H1 (cell line): ENCODE measurements at regions not wholly inside any gene's neighbourhood (a gene's known extent, or its start where the extent isn't known, plus 50 kb on each side); places are given as distances from the start of the nearest gene placed in this dataset.

Experiments
- CBX5 ChIP-seq: fragments of 300-800, 300-1000 bp; sonication (generic); IDR thresholded peaks from 2 replicates; pipeline ENCODE4 v1.7.1; 2016; ENCODE audit warnings: antibody characterized with exemption, low read length, low read depth
- CHD2 ChIP-seq: IDR thresholded peaks from 2 replicates; pipeline ENCODE4 v1.6.1; 2012; ENCODE audit warnings: low read length, improper control_type of control experiment
- CREB1 ChIP-seq: IDR thresholded peaks from 2 replicates; pipeline ENCODE4 v1.6.1; 2012; ENCODE audit warnings: inconsistent platforms
- POU5F1 ChIP-seq: IDR thresholded peaks from 2 replicates; pipeline ENCODE4 v1.6.1; 2011; ENCODE audit warnings: low read depth, mild to moderate bottlenecking, low read length, moderate library complexity
- RFX5 ChIP-seq: IDR thresholded peaks from 2 replicates; pipeline ENCODE4 v1.6.1; 2011; ENCODE audit warnings: low read depth, low read length, improper control_type of control experiment, borderline replicate concordance

DNA sequence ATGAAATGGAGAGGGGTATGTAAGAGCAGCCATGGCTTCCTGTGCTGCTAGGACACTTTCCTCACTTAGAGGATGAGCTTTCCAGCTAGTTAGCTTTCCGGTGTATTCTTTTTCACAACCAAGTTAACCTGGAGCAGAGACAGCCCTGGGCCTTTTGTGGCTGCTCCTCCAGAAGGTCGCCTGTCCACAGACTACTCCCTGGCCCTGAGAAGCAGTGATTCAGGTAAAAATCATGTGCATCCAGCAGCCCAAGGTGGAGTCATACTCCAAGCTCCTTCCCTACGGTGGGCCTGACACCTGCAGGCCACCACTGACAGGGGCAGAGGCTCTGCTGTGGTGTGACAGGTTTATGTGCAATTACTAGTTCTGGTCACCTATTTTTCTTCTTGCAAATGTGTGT is 187.2 kb downstream of the ANKRD30B start (continued):
- TF ChIP-seq CBX5 (no peak), CREB1 (no peak), POU5F1 (no peak), RFX5 (no peak), CHD2 (no peak)
- TF ChIP-seq, all 59 proteins: peak for 0
